ENCODE measurements at regions not wholly inside any gene's neighbourhood (a gene's known extent, or its start where the extent isn't known, plus 50 kb on each side); places are given as distances from the start of the nearest gene placed in this dataset.

GRCh38 chr2:215530191-215530968, 94.5 kb upstream of the FN1 start:
- Histone ChIP-seq H3K4me1 (ENCODE audit: control insufficient read depth in 1 of 2, insufficient read depth in 2 of 2, low read length in 2 of 2) (no peaks in the 10 kb centered on the region), H3K27me3 (ENCODE audit: control insufficient read depth in 1 of 2, insufficient read depth in 2 of 2, low read length in 2 of 2) (no peaks in the 10 kb centered on the region), H3K9me3 (ENCODE audit: control insufficient read depth in 1 of 2, low read length in 2 of 2) (peaks cover 0 to 3% of the 10 kb centered on the region in 2 donors), H3K36me3 (ENCODE audit: control insufficient read depth in 1 of 2, insufficient read depth in 2 of 2, low read length in 2 of 2) (no peaks in the 10 kb centered on the region), H3K27ac (ENCODE audit: low read depth, low read length) (no peak overlapping the region), H3K4me3 (ENCODE audit: low read depth in 1 of 2, low read length in 2 of 2) (no peak overlapping the region), H3K9ac (ENCODE audit: low read depth in 1 of 2, low read length in 2 of 2) (no peak overlapping the region)

- no peaks in the 10 kb centered on the region for H3K36me3 ChIP-seq (ENCODE audit: control insufficient read depth in 1 of 2, insufficient read depth in 2 of 2, low read length in 2 of 2)
- no peak overlapping the region for H3K9ac ChIP-seq (ENCODE audit: low read depth in 1 of 2, low read length in 2 of 2)
- H3K27me3 ChIP-seq (ENCODE audit: control insufficient read depth in 1 of 2, insufficient read depth in 2 of 2, low read length in 2 of 2) = no peaks in the 10 kb centered on the region
- no peak overlapping the region for H3K27ac ChIP-seq (ENCODE audit: low read depth, low read length)
- H3K4me3 ChIP-seq (ENCODE audit: low read depth in 1 of 2, low read length in 2 of 2) = no peak overlapping the region
- peaks cover 0 to 3% of the 10 kb centered on the region in 2 donors for H3K9me3 ChIP-seq (ENCODE audit: control insufficient read depth in 1 of 2, low read length in 2 of 2)
- H3K4me1 ChIP-seq (ENCODE audit: control insufficient read depth in 1 of 2, insufficient read depth in 2 of 2, low read length in 2 of 2) = no peaks in the 10 kb centered on the region
Measured at GRCh38 chr2:215529271-215529670, 93.4 kb upstream of the FN1 start.

GRCh38 chr2:215528555-215528954, 92.7 kb upstream of the FN1 start:
- Histone ChIP-seq H3K9me3 (ENCODE audit: control insufficient read depth in 1 of 2, low read length in 2 of 2) (no peaks in the 10 kb centered on the region), H3K27ac (ENCODE audit: low read depth, low read length) (no peak overlapping the region)

GRCh38 chr2:215527736-215528135, 91.9 kb upstream of the FN1 start:
- Histone ChIP-seq H3K9me3 (ENCODE audit: control insufficient read depth in 1 of 2, low read length in 2 of 2) (no peaks in the 10 kb centered on the region), H3K36me3 (ENCODE audit: control insufficient read depth in 1 of 2, insufficient read depth in 2 of 2, low read length in 2 of 2) (no peaks in the 10 kb centered on the region), H3K9ac (ENCODE audit: low read depth in 1 of 2, low read length in 2 of 2) (no peak overlapping the region), H3K4me1 (ENCODE audit: control insufficient read depth in 1 of 2, insufficient read depth in 2 of 2, low read length in 2 of 2) (no peaks in the 10 kb centered on the region), H3K4me3 (ENCODE audit: low read depth in 1 of 2, low read length in 2 of 2) (no peak overlapping the region), H3K27me3 (ENCODE audit: control insufficient read depth in 1 of 2, insufficient read depth in 2 of 2, low read length in 2 of 2) (no peaks in the 10 kb centered on the region), H3K27ac (ENCODE audit: low read depth, low read length) (no peak overlapping the region)

More at GRCh38 chr2:215528555-215528954, 92.7 kb upstream of the FN1 start:
- H3K4me3 ChIP-seq (ENCODE audit: low read depth in 1 of 2, low read length in 2 of 2) = no peak overlapping the region
- no peaks in the 10 kb centered on the region for H3K36me3 ChIP-seq (ENCODE audit: control insufficient read depth in 1 of 2, insufficient read depth in 2 of 2, low read length in 2 of 2)
- H3K9ac ChIP-seq (ENCODE audit: low read depth in 1 of 2, low read length in 2 of 2) = no peak overlapping the region
- no peaks in the 10 kb centered on the region for H3K27me3 ChIP-seq (ENCODE audit: control insufficient read depth in 1 of 2, insufficient read depth in 2 of 2, low read length in 2 of 2)
- H3K4me1 ChIP-seq (ENCODE audit: control insufficient read depth in 1 of 2, insufficient read depth in 2 of 2, low read length in 2 of 2) = no peaks in the 10 kb centered on the region

GRCh38 chr2:215526341-215526740, 90.5 kb upstream of the FN1 start:
- no peaks in the 10 kb centered on the region for H3K27me3 ChIP-seq (ENCODE audit: control insufficient read depth in 1 of 2, insufficient read depth in 2 of 2, low read length in 2 of 2)
- H3K4me1 ChIP-seq (ENCODE audit: control insufficient read depth in 1 of 2, insufficient read depth in 2 of 2, low read length in 2 of 2) = no peaks in the 10 kb centered on the region
- H3K9me3 ChIP-seq (ENCODE audit: control insufficient read depth in 1 of 2, low read length in 2 of 2) = no peaks in the 10 kb centered on the region
- no peaks in the 10 kb centered on the region for H3K36me3 ChIP-seq (ENCODE audit: control insufficient read depth in 1 of 2, insufficient read depth in 2 of 2, low read length in 2 of 2)
- no peak overlapping the region for H3K4me3 ChIP-seq (ENCODE audit: low read depth in 1 of 2, low read length in 2 of 2)
- no peak overlapping the region for H3K27ac ChIP-seq (ENCODE audit: low read depth, low read length)
- no peak overlapping the region for H3K9ac ChIP-seq (ENCODE audit: low read depth in 1 of 2, low read length in 2 of 2)

- Histone ChIP-seq H3K27me3 (ENCODE audit: control insufficient read depth in 1 of 2, insufficient read depth in 2 of 2, low read length in 2 of 2) (no peaks in the 10 kb centered on the region), H3K4me1 (ENCODE audit: control insufficient read depth in 1 of 2, insufficient read depth in 2 of 2, low read length in 2 of 2) (no peaks in the 10 kb centered on the region), H3K27ac (ENCODE audit: low read depth, low read length) (no peak overlapping the region), H3K9ac (ENCODE audit: low read depth in 1 of 2, low read length in 2 of 2) (no peak overlapping the region), H3K36me3 (ENCODE audit: control insufficient read depth in 1 of 2, insufficient read depth in 2 of 2, low read length in 2 of 2) (no peaks in the 10 kb centered on the region), H3K9me3 (ENCODE audit: control insufficient read depth in 1 of 2, low read length in 2 of 2) (no peaks in the 10 kb centered on the region), H3K4me3 (ENCODE audit: low read depth in 1 of 2, low read length in 2 of 2) (no peak overlapping the region)
Measured at GRCh38 chr2:215522237-215522636, 86.4 kb upstream of the FN1 start.

- H3K27ac ChIP-seq (ENCODE audit: low read depth, low read length) = no peak overlapping the region
- H3K36me3 ChIP-seq (ENCODE audit: control insufficient read depth in 1 of 2, insufficient read depth in 2 of 2, low read length in 2 of 2) = no peaks in the 10 kb centered on the region
- H3K4me3 ChIP-seq (ENCODE audit: low read depth in 1 of 2, low read length in 2 of 2) = no peak overlapping the region
- no peaks in the 10 kb centered on the region for H3K27me3 ChIP-seq (ENCODE audit: control insufficient read depth in 1 of 2, insufficient read depth in 2 of 2, low read length in 2 of 2)
- H3K4me1 ChIP-seq (ENCODE audit: control insufficient read depth in 1 of 2, insufficient read depth in 2 of 2, low read length in 2 of 2) = no peaks in the 10 kb centered on the region
- H3K9ac ChIP-seq (ENCODE audit: low read depth in 1 of 2, low read length in 2 of 2) = no peak overlapping the region
- no peaks in the 10 kb centered on the region for H3K9me3 ChIP-seq (ENCODE audit: control insufficient read depth in 1 of 2, low read length in 2 of 2)
Measured at GRCh38 chr2:215521031-215521430, 85.2 kb upstream of the FN1 start.

GRCh38 chr2:215517391-215517790, 81.5 kb upstream of the FN1 start:
- H3K4me1 ChIP-seq (ENCODE audit: control insufficient read depth in 1 of 2, insufficient read depth in 2 of 2, low read length in 2 of 2) = no peaks in the 10 kb centered on the region
- no peak overlapping the region for H3K4me3 ChIP-seq (ENCODE audit: low read depth in 1 of 2, low read length in 2 of 2)
- H3K36me3 ChIP-seq (ENCODE audit: control insufficient read depth in 1 of 2, insufficient read depth in 2 of 2, low read length in 2 of 2) = no peaks in the 10 kb centered on the region
- H3K27me3 ChIP-seq (ENCODE audit: control insufficient read depth in 1 of 2, insufficient read depth in 2 of 2, low read length in 2 of 2) = no peaks in the 10 kb centered on the region
- no peak overlapping the region for H3K9ac ChIP-seq (ENCODE audit: low read depth in 1 of 2, low read length in 2 of 2)
- H3K9me3 ChIP-seq (ENCODE audit: control insufficient read depth in 1 of 2, low read length in 2 of 2) = no peaks in the 10 kb centered on the region
- no peak overlapping the region for H3K27ac ChIP-seq (ENCODE audit: low read depth, low read length)

GRCh38 chr2:215514516-215514915, 78.6 kb upstream of the FN1 start:
- H3K27me3 ChIP-seq (ENCODE audit: control insufficient read depth in 1 of 2, insufficient read depth in 2 of 2, low read length in 2 of 2) = no peaks in the 10 kb centered on the region
- no peak overlapping the region for H3K4me3 ChIP-seq (ENCODE audit: low read depth in 1 of 2, low read length in 2 of 2)
- no peaks in the 10 kb centered on the region for H3K4me1 ChIP-seq (ENCODE audit: control insufficient read depth in 1 of 2, insufficient read depth in 2 of 2, low read length in 2 of 2)
- H3K36me3 ChIP-seq (ENCODE audit: control insufficient read depth in 1 of 2, insufficient read depth in 2 of 2, low read length in 2 of 2) = no peaks in the 10 kb centered on the region
- no peak overlapping the region for H3K9ac ChIP-seq (ENCODE audit: low read depth in 1 of 2, low read length in 2 of 2)
- no peak overlapping the region for H3K27ac ChIP-seq (ENCODE audit: low read depth, low read length)
- H3K9me3 ChIP-seq (ENCODE audit: control insufficient read depth in 1 of 2, low read length in 2 of 2) = no peaks in the 10 kb centered on the region

GRCh38 chr2:215511454-215512346, 75.8 kb upstream of the FN1 start:
- Histone ChIP-seq H3K27me3 (ENCODE audit: control insufficient read depth in 1 of 2, insufficient read depth in 2 of 2, low read length in 2 of 2) (no peaks in the 10 kb centered on the region), H3K9me3 (ENCODE audit: control insufficient read depth in 1 of 2, low read length in 2 of 2) (no peaks in the 10 kb centered on the region), H3K27ac (ENCODE audit: low read depth, low read length) (no peak overlapping the region), H3K4me1 (ENCODE audit: control insufficient read depth in 1 of 2, insufficient read depth in 2 of 2, low read length in 2 of 2) (peaks cover 0 to under 1% of the 10 kb centered on the region in 2 donors), H3K36me3 (ENCODE audit: control insufficient read depth in 1 of 2, insufficient read depth in 2 of 2, low read length in 2 of 2) (no peaks in the 10 kb centered on the region), H3K4me3 (ENCODE audit: low read depth in 1 of 2, low read length in 2 of 2) (no peak overlapping the region), H3K9ac (ENCODE audit: low read depth in 1 of 2, low read length in 2 of 2) (no peak overlapping the region)

All from duodenal mucosa (tissue), 2 donors.